ENCODE measurements at regions not wholly inside any gene's neighbourhood (a gene's known extent, or its start where the extent isn't known, plus 50 kb on each side); places are given as distances from the start of the nearest gene placed in this dataset.

- intact Hi-C loops (cut with DNase I; ENCODE audit: low total_unique reads), result no loop called here
- TF ChIP-seq POLR2A (IDR thresholded peaks at IDR 0.05) (no peak), POLR2AphosphoS5 (IDR thresholded peaks at IDR 0.05) (no peak)
- TF ChIP-seq, protein P1, sequence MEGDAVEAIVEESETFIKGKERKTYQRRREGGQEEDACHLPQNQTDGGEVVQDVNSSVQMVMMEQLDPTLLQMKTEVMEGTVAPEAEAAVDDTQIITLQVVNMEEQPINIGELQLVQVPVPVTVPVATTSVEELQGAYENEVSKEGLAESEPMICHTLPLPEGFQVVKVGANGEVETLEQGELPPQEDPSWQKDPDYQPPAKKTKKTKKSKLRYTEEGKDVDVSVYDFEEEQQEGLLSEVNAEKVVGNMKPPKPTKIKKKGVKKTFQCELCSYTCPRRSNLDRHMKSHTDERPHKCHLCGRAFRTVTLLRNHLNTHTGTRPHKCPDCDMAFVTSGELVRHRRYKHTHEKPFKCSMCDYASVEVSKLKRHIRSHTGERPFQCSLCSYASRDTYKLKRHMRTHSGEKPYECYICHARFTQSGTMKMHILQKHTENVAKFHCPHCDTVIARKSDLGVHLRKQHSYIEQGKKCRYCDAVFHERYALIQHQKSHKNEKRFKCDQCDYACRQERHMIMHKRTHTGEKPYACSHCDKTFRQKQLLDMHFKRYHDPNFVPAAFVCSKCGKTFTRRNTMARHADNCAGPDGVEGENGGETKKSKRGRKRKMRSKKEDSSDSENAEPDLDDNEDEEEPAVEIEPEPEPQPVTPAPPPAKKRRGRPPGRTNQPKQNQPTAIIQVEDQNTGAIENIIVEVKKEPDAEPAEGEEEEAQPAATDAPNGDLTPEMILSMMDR (IDR thresholded peaks at IDR 0.05 in 8 of 11, conservative IDR thresholded peaks at IDR 0.05 in 3 of 11), result no peak
- Histone ChIP-seq H3K9me3 (no peaks in the 10 kb centered on the region), H3K36me3 (no peaks in the 10 kb centered on the region), H3K27me3 (replicated peaks in 1 of 7) (no peaks in the 10 kb centered on the region), H3K27ac (no peak overlapping the region), H3K4me3 (no peak overlapping the region), H3K4me1 (no peaks in the 10 kb centered on the region)
- DNase-seq, result no peak
- WGBS, 5 donors, result 88 to 92% (median 91%) methylated on average over 3 of the region's 3 CpGs
These were observed 84.0 kb downstream of the RDH14 start for GRCh38 chr2:18476484-18476883.

- Histone ChIP-seq H3K4me1 (no peaks in the 10 kb centered on the region), H3K27ac (no peak overlapping the region), H3K27me3 (replicated peaks in 1 of 7) (peaks cover 0 to 2% (median 0%) of the 10 kb centered on the region in 7 donors), H3K36me3 (no peaks in the 10 kb centered on the region), H3K4me3 (no peak overlapping the region), H3K9me3 (no peaks in the 10 kb centered on the region)
- WGBS, 5 donors, result 74 to 87% (median 76%) methylated on average over 2 of the region's 2 CpGs
- intact Hi-C loops (cut with DNase I; ENCODE audit: low total_unique reads), result no loop called here
- no peak for DNase-seq
- TF ChIP-seq POLR2A (IDR thresholded peaks at IDR 0.05) (no peak), POLR2AphosphoS5 (IDR thresholded peaks at IDR 0.05) (no peak)
- TF ChIP-seq, protein P1 (IDR thresholded peaks at IDR 0.05 in 8 of 11, conservative IDR thresholded peaks at IDR 0.05 in 3 of 11), result no peak
These were observed 84.6 kb downstream of the RDH14 start for GRCh38 chr2:18475884-18476283.

- intact Hi-C loops (cut with DNase I; ENCODE audit: low total_unique reads), result no loop called here
- H3K4me3 ChIP-seq, result no peak overlapping the region
- no peak for DNase-seq
- no peaks in the 10 kb centered on the region for H3K4me1 ChIP-seq
- no peaks in the 10 kb centered on the region for H3K36me3 ChIP-seq
- 72 to 87% (median 80%) methylated on average over 1 of the region's 1 CpG for WGBS, 5 donors
- H3K27me3 ChIP-seq (replicated peaks in 1 of 7), result peaks cover 0 to 7% (median 0%) of the 10 kb centered on the region in 7 donors
- no peak overlapping the region for H3K27ac ChIP-seq
- TF ChIP-seq POLR2AphosphoS5 (IDR thresholded peaks at IDR 0.05) (no peak), POLR2A (IDR thresholded peaks at IDR 0.05) (no peak)
- TF ChIP-seq, protein P1 (IDR thresholded peaks at IDR 0.05 in 8 of 11, conservative IDR thresholded peaks at IDR 0.05 in 3 of 11), result no peak
- H3K9me3 ChIP-seq, result no peaks in the 10 kb centered on the region
These were observed 85.8 kb downstream of the RDH14 start for GRCh38 chr2:18474700-18475099.

DNA sequence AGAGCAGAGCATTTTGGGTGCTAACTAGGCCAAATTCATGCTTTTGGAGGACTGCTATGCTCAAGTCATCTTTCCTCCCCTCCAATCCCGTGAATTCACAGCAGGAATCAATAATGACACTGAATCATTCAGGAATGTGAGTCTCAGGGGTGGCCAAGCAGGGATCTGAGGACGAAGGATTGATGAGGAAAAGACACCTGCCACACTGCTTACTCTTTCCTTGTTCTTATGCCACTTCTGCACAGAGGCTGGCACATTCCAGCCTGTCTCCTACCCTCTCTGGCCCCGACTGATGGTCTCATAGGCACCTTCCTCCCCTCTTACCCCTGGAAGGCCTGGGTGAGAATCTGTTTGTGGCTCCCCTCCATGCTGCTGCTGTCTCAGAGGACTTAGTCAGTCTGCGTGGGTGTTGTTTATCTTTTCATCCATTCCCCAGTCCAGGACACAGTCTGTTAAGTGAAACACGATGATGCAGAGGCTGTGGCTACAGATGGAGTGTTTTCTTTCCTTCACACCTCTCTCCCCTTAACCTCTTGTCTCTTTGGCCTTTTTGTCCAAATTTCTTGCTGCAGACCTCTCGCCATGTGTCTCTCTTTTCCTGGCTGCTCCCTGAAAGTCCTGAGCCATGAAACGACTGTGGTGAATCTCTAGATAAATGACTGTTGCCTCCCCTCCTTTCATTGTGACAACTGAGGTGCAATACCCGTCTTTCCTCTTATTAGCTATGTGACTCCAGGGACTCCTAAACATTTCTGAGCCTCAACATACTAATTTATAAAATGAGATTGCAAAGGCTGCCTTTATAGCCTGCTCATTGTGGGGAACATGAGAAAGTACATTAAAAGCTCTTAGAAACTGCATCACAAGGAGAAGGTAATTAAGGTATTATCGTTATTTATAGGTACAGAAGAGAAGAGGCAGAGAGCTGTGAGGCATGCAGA lies 86.9 kb downstream of the RDH14 start:
- H3K27me3 ChIP-seq (replicated peaks in 1 of 7), result peaks cover 0 to 7% (median 0%) of the 10 kb centered on the region in 7 donors
- H3K9me3 ChIP-seq, result no peaks in the 10 kb centered on the region
- no peaks in the 10 kb centered on the region for H3K36me3 ChIP-seq
- TF ChIP-seq POLR2A (IDR thresholded peaks at IDR 0.05) (no peak), POLR2AphosphoS5 (IDR thresholded peaks at IDR 0.05) (no peak)
- TF ChIP-seq, protein P1 (IDR thresholded peaks at IDR 0.05 in 8 of 11, conservative IDR thresholded peaks at IDR 0.05 in 3 of 11), result no peak
- WGBS, 5 donors, result 48 to 67% (median 60%) methylated on average over 9 of the region's 9 CpGs
- no peaks in the 10 kb centered on the region for H3K4me1 ChIP-seq
- intact Hi-C loops (cut with DNase I; ENCODE audit: low total_unique reads), result no loop called here
- H3K4me3 ChIP-seq, result no peak overlapping the region
- DNase-seq, result no peak
- H3K27ac ChIP-seq, result no peak overlapping the region

All from spleen (tissue), 11 donors.